ENCODE measurements at regions not wholly inside any gene's neighbourhood (a gene's known extent, or its start where the extent isn't known, plus 50 kb on each side); places are given as distances from the start of the nearest gene placed in this dataset.

DNA sequence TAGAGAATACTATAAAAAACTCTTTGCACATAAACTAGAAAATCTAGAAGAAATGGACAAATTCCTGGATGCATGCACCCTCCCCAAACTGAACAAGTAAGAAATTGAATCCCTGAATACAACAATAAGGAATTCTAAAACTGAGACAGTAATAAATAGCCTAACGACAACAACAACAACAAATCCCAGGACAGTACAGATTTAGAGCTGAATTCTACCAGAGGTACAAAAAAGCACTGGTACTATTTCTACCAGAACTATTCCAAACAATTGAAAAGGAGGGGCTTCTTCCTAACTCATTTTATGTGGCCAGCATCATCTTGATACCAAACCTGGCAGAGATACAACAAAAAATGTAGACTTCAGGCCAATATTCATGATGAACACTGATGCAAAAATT is 394.4 kb upstream of the RORB start:
- H3K4me3 ChIP-seq (ENCODE audit: insufficient read depth, low read length, poor library complexity, severe bottlenecking) = no peak overlapping the region
- TF ChIP-seq EZH2phosphoT487 (conservative IDR thresholded peaks at IDR 0.05; ENCODE audit: low read length) = no peak
- TF ChIP-seq, protein P1, sequence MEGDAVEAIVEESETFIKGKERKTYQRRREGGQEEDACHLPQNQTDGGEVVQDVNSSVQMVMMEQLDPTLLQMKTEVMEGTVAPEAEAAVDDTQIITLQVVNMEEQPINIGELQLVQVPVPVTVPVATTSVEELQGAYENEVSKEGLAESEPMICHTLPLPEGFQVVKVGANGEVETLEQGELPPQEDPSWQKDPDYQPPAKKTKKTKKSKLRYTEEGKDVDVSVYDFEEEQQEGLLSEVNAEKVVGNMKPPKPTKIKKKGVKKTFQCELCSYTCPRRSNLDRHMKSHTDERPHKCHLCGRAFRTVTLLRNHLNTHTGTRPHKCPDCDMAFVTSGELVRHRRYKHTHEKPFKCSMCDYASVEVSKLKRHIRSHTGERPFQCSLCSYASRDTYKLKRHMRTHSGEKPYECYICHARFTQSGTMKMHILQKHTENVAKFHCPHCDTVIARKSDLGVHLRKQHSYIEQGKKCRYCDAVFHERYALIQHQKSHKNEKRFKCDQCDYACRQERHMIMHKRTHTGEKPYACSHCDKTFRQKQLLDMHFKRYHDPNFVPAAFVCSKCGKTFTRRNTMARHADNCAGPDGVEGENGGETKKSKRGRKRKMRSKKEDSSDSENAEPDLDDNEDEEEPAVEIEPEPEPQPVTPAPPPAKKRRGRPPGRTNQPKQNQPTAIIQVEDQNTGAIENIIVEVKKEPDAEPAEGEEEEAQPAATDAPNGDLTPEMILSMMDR (IDR thresholded peaks at IDR 0.05; ENCODE audit: insufficient read depth, low read length, poor library complexity, severe bottlenecking) = no peak
- no peaks in the 10 kb centered on the region for H3K9me3 ChIP-seq (ENCODE audit: insufficient read depth, low read length)
- H2AFZ ChIP-seq (ENCODE audit: low read depth, low read length, severe bottlenecking) = no peak overlapping the region
- no peak overlapping the region for H3K4me2 ChIP-seq (ENCODE audit: low read depth, low read length, poor library complexity, severe bottlenecking)
- H4K20me1 ChIP-seq (ENCODE audit: low read depth, low read length) = no peaks in the 10 kb centered on the region
- H3F3A ChIP-seq (ENCODE audit: insufficient read depth) = no peaks in the 10 kb centered on the region
- no peaks in the 10 kb centered on the region for H3K9me2 ChIP-seq (replicated peaks; ENCODE audit: insufficient read depth, low read length)
- no peak overlapping the region for H3K27ac ChIP-seq (ENCODE audit: low read depth, low read length)
- no peak overlapping the region for H3K9ac ChIP-seq (ENCODE audit: low read length)
- no peaks in the 10 kb centered on the region for H3K79me2 ChIP-seq (ENCODE audit: insufficient read depth, low read length)
- no peaks in the 10 kb centered on the region for H3K27me3 ChIP-seq (ENCODE audit: low read length)
- no peaks in the 10 kb centered on the region for H3K36me3 ChIP-seq (ENCODE audit: low read length)

DNA sequence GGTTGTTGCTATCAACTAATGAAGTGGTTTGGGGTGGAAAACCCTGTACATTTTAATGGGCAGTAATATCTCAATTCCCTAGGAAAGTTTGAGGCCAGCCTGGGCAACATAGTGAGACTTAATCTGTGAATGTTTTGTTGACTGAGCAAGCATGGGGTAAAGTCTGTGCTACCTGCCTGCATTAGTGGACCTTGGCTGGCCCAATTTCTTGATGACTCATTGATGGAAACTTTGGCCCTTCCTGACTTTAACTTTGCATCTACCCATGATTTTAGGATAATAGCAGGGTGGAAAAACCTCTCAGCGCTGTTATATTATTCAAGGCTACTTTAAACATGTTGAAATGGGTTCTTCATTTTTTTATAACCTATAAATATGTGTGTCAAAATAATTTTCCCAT is 389.4 kb upstream of the RORB start:
- Histone ChIP-seq H3K27ac (ENCODE audit: low read depth, low read length) (no peak overlapping the region), H3K27me3 (ENCODE audit: low read length) (no peaks in the 10 kb centered on the region), H3K9me2 (replicated peaks; ENCODE audit: insufficient read depth, low read length) (no peaks in the 10 kb centered on the region), H3K9ac (ENCODE audit: low read length) (no peak overlapping the region), H3F3A (ENCODE audit: insufficient read depth) (no peaks in the 10 kb centered on the region), H4K20me1 (ENCODE audit: low read depth, low read length) (no peaks in the 10 kb centered on the region), H3K9me3 (ENCODE audit: insufficient read depth, low read length) (no peaks in the 10 kb centered on the region), H3K36me3 (ENCODE audit: low read length) (no peaks in the 10 kb centered on the region), H2AFZ (ENCODE audit: low read depth, low read length, severe bottlenecking) (no peak overlapping the region), H3K4me3 (ENCODE audit: insufficient read depth, low read length, poor library complexity, severe bottlenecking) (no peak overlapping the region), H3K79me2 (ENCODE audit: insufficient read depth, low read length) (no peaks in the 10 kb centered on the region), H3K4me2 (ENCODE audit: low read depth, low read length, poor library complexity, severe bottlenecking) (no peak overlapping the region)
- no peak for TF ChIP-seq EZH2phosphoT487 (conservative IDR thresholded peaks at IDR 0.05; ENCODE audit: low read length)
- TF ChIP-seq, protein P1 (IDR thresholded peaks at IDR 0.05; ENCODE audit: insufficient read depth, low read length, poor library complexity, severe bottlenecking) = no peak

DNA sequence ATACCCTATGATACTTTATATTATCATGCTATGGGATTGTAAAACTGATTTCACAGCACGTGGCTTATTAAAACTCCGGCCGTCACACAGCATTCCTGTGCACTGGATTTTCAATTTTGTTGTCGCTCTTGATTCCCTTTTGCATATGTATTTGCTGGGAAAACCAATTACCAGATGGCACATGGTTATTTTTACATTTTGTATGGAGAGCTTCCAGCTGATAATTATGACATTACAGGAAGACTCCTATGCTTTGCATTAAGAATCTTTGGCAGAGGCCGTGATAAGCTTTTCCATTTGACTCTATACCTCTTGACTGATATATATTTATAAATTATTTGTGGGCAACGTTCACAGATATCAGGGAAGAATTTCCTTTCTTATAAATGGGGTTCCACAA is 381.2 kb upstream of the RORB start:
- H3K4me3 ChIP-seq (ENCODE audit: insufficient read depth, low read length, poor library complexity, severe bottlenecking) = no peak overlapping the region
- H3K4me2 ChIP-seq (ENCODE audit: low read depth, low read length, poor library complexity, severe bottlenecking) = no peak overlapping the region
- H4K20me1 ChIP-seq (ENCODE audit: low read depth, low read length) = no peaks in the 10 kb centered on the region
- no peaks in the 10 kb centered on the region for H3K36me3 ChIP-seq (ENCODE audit: low read length)
- no peaks in the 10 kb centered on the region for H3F3A ChIP-seq (ENCODE audit: insufficient read depth)
- TF ChIP-seq, protein P1 (IDR thresholded peaks at IDR 0.05; ENCODE audit: insufficient read depth, low read length, poor library complexity, severe bottlenecking) = no peak
- TF ChIP-seq EZH2phosphoT487 (conservative IDR thresholded peaks at IDR 0.05; ENCODE audit: low read length) = no peak
- H2AFZ ChIP-seq (ENCODE audit: low read depth, low read length, severe bottlenecking) = no peak overlapping the region
- no peaks in the 10 kb centered on the region for H3K79me2 ChIP-seq (ENCODE audit: insufficient read depth, low read length)
- no peak overlapping the region for H3K27ac ChIP-seq (ENCODE audit: low read depth, low read length)
- H3K9ac ChIP-seq (ENCODE audit: low read length) = no peak overlapping the region
- no peaks in the 10 kb centered on the region for H3K27me3 ChIP-seq (ENCODE audit: low read length)
- H3K9me3 ChIP-seq (ENCODE audit: insufficient read depth, low read length) = no peaks in the 10 kb centered on the region
- no peaks in the 10 kb centered on the region for H3K9me2 ChIP-seq (replicated peaks; ENCODE audit: insufficient read depth, low read length)

DNA sequence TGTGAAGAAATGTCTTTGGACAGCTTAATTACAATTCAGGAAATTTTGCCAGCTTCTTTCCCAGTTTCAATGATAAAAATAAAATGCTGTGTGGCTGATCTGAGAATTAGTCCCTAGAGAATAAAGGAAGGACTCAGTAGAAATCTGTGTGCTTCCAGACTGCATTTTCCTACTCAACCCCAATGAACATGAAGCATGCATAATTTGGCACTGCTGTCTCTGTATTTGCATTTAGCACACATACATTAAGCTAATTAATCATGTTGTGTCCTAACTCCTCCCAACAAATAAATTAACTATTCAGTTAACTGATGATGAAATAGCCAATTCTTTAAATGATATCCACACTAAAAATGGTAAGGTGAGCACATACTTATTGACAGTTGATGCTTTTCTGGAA is 380.0 kb upstream of the RORB start:
- Histone ChIP-seq H3K79me2 (ENCODE audit: insufficient read depth, low read length) (no peaks in the 10 kb centered on the region), H2AFZ (ENCODE audit: low read depth, low read length, severe bottlenecking) (no peak overlapping the region), H4K20me1 (ENCODE audit: low read depth, low read length) (no peaks in the 10 kb centered on the region), H3K27ac (ENCODE audit: low read depth, low read length) (no peak overlapping the region), H3K36me3 (ENCODE audit: low read length) (no peaks in the 10 kb centered on the region), H3K9me3 (ENCODE audit: insufficient read depth, low read length) (no peaks in the 10 kb centered on the region), H3K9me2 (replicated peaks; ENCODE audit: insufficient read depth, low read length) (no peaks in the 10 kb centered on the region), H3F3A (ENCODE audit: insufficient read depth) (no peaks in the 10 kb centered on the region), H3K4me3 (ENCODE audit: insufficient read depth, low read length, poor library complexity, severe bottlenecking) (no peak overlapping the region), H3K4me2 (ENCODE audit: low read depth, low read length, poor library complexity, severe bottlenecking) (no peak overlapping the region), H3K27me3 (ENCODE audit: low read length) (no peaks in the 10 kb centered on the region), H3K9ac (ENCODE audit: low read length) (no peak overlapping the region)
- TF ChIP-seq, protein P1 (IDR thresholded peaks at IDR 0.05; ENCODE audit: insufficient read depth, low read length, poor library complexity, severe bottlenecking) = no peak
- no peak for TF ChIP-seq EZH2phosphoT487 (conservative IDR thresholded peaks at IDR 0.05; ENCODE audit: low read length)

Measured in SU-DHL-6 (cell line).